Stomach (tissue), 4 donors: ENCODE measurements at regions not wholly inside any gene's neighbourhood (a gene's known extent, or its start where the extent isn't known, plus 50 kb on each side); places are given as distances from the start of the nearest gene placed in this dataset.

Experiments used
- CTCF ChIP-seq, 7 experiments: fragments of 450-650 bp in 4 of 7; fragments of 200-600 bp in 3 of 7; sonication (generic) in 3 of 7; IDR thresholded peaks; one replicate each; pipeline ENCODE4 v1.5.1; 2016 to 2019; ENCODE audit warnings: antibody characterized with exemption in 7 of 7, control low read depth in 2 of 7, mild to moderate bottlenecking in 1 of 7
- EP300 ChIP-seq: sonication (generic); formaldehyde crosslinking; IDR thresholded peaks from one replicate; pipeline ENCODE4 v1.6.1; 2017; ENCODE audit warnings: antibody characterized with exemption
- POLR2A ChIP-seq, 4 donors: fragments of 450-650 bp; IDR thresholded peaks; one replicate each; pipeline ENCODE4 v1.6.1; 2016; ENCODE audit warnings: antibody characterized with exemption in 4 of 4, control low read depth in 2 of 4, mild to moderate bottlenecking in 1 of 4, moderate library complexity in 1 of 4
- POLR2AphosphoS5 ChIP-seq, 3 donors: sonication (generic); formaldehyde crosslinking; IDR thresholded peaks; one replicate each; pipeline ENCODE4 v1.6.1; 2016; ENCODE audit warnings: antibody characterized with exemption in 3 of 3

GRCh38 chr2:104952976-104953375 is 84.9 kb upstream of the MRPS9 start:
- no peak for TF ChIP-seq CTCF (IDR thresholded peaks at IDR 0.05)
- no peak for TF ChIP-seq POLR2A (IDR thresholded peaks at IDR 0.05)
- no peak for TF ChIP-seq EP300
- no peak for TF ChIP-seq POLR2AphosphoS5 (IDR thresholded peaks at IDR 0.05)
